CD4-positive, alpha-beta T cell (primary cell): ENCODE measurements at regions not wholly inside any gene's neighbourhood (a gene's known extent, or its start where the extent isn't known, plus 50 kb on each side); places are given as distances from the start of the nearest gene placed in this dataset.

Source experiments
- ATAC-seq: fragments of 200-7000 bp; cut with Tn5 transposase; one replicate; pipeline ENCODE4 v1.10.0; 2022; ENCODE audit warnings: mild to moderate bottlenecking; ENCODE audit not compliant: poor library complexity
- CTCF ChIA-PET: fragments of 350-600 bp; sonication (Branson Sonifier 250); formaldehyde crosslinking; loops from one replicate; lab custom pipeline; 2021; ENCODE audit warnings: antibody characterized with exemption, inconsistent platforms; lab: Charles Lee
- POLR2A ChIA-PET: fragments of 350-600 bp; sonication (Branson Sonifier 250); formaldehyde crosslinking; loops from one replicate; lab custom pipeline; 2021; ENCODE audit warnings: antibody characterized with exemption, inconsistent platforms; lab: Charles Lee
- DNase-seq, 14 experiments: peaks; one replicate each; pipeline ENCODE4 v3.0.0-alpha.2; 2013 to 2020; ENCODE audit warnings: mixed read lengths in 2 of 14
- H3K27ac ChIP-seq, 2 donors: one replicate each; pipeline versions ENCODE4 v1.5.1 to v1.7.0; 2013; ENCODE audit warnings: low read length in 2 of 2, low read depth in 1 of 2, mild to moderate bottlenecking in 1 of 2
- H3K27me3 ChIP-seq, 2 experiments: 1 replicate in 1 of 2; 2 replicates in 1 of 2; pipeline versions ENCODE4 v1.6.1 to v1.7.0; 2013; ENCODE audit warnings: low read length in 2 of 2, control low read depth in 1 of 2, mild to moderate bottlenecking in 1 of 2, moderate library complexity in 1 of 2; ENCODE audit not compliant: insufficient read depth in 2 of 2, control insufficient read depth in 1 of 2
- H3K36me3 ChIP-seq: one replicate; pipeline ENCODE4 v1.6.1; 2013; ENCODE audit warnings: low read length, control low read depth; ENCODE audit not compliant: insufficient read depth
- H3K4me1 ChIP-seq: one replicate; pipeline ENCODE4 v1.6.1; 2013; ENCODE audit warnings: low read length, control low read depth; ENCODE audit not compliant: insufficient read depth
- H3K4me3 ChIP-seq: one replicate; pipeline ENCODE4 v1.5.1; 2013; ENCODE audit warnings: mild to moderate bottlenecking, low read length, moderate library complexity
- H3K9me3 ChIP-seq, 2 experiments: 1 replicate in 1 of 2; 2 replicates in 1 of 2; pipeline versions ENCODE4 v1.6.1 to v1.7.0; 2013; ENCODE audit warnings: low read length in 2 of 2, mild to moderate bottlenecking in 2 of 2, control low read depth in 1 of 2, moderate library complexity in 1 of 2; ENCODE audit not compliant: control insufficient read depth in 1 of 2, insufficient read depth in 1 of 2
- H3K27ac Mint-ChIP-seq: one replicate; pipeline ENCODE4 v1.8.0; 2020; ENCODE audit warnings: mixed read lengths
- H3K27me3 Mint-ChIP-seq: one replicate; pipeline ENCODE4 v1.8.0; 2021; ENCODE audit warnings: mixed read lengths
- H3K36me3 Mint-ChIP-seq: one replicate; pipeline ENCODE4 v1.8.0; 2021; ENCODE audit warnings: low read depth, mixed read lengths
- H3K4me1 Mint-ChIP-seq: one replicate; pipeline ENCODE4 v1.8.0; 2021; ENCODE audit warnings: low read depth, mixed read lengths
- H3K4me3 Mint-ChIP-seq: one replicate; pipeline ENCODE4 v1.8.0; 2020; ENCODE audit warnings: mild to moderate bottlenecking, mixed read lengths
- H3K9me3 Mint-ChIP-seq: one replicate; pipeline ENCODE4 v1.8.0; 2020; ENCODE audit warnings: mixed read lengths
- CTCF ChIP-seq: fragments of 200-600 bp; IDR thresholded peaks from one replicate; pipeline ENCODE4 v1.8.0; 2022; ENCODE audit warnings: antibody characterized with exemption, mild to moderate bottlenecking
- intact Hi-C, 2 experiments: fragments of 100-400 bp; cut with DNase I in 1 of 2; cut with micrococcal nuclease in 1 of 2; formaldehyde crosslinking; loops; one replicate each; pipeline versions ENCODE4 v1.15.1 to v1.9.0; 2023 to 2025; cut with DNase I, micrococcal nuclease

- POLR2A ChIA-PET: no interaction called here
- DNase-seq: no peak
- Mint-ChIP-seq H3K36me3 (no peaks in the 10 kb centered on the region), H3K4me3 (no peak overlapping the region), H3K9me3 (peaks cover 3% of the 10 kb centered on the region), H3K27ac (no peak overlapping the region), H3K4me1 (no peaks in the 10 kb centered on the region), H3K27me3 (no peaks in the 10 kb centered on the region)
- Histone ChIP-seq H3K9me3 (peaks cover 0 to 11% of the 10 kb centered on the region in 2 experiments), H3K4me3 (no peak overlapping the region), H3K27ac (no peak overlapping the region), H3K36me3 (no peaks in the 10 kb centered on the region), H3K4me1 (no peaks in the 10 kb centered on the region), H3K27me3 (no peaks in the 10 kb centered on the region)
- intact Hi-C loops: no loop called here
- no peak for ATAC-seq
- CTCF ChIA-PET: no interaction called here
- no peak for TF ChIP-seq CTCF
Measured at GRCh38 chr5:61869333-61869732, 436.7 kb upstream of the KIF2A start.

GRCh38 chr5:61878471-61878870, 427.5 kb upstream of the KIF2A start:
- intact Hi-C loops: no loop called here
- Mint-ChIP-seq H3K27me3 (peaks cover under 1% of the 10 kb centered on the region), H3K27ac (no peak overlapping the region), H3K36me3 (no peaks in the 10 kb centered on the region), H3K9me3 (no peaks in the 10 kb centered on the region), H3K4me3 (no peak overlapping the region), H3K4me1 (no peaks in the 10 kb centered on the region)
- ATAC-seq (no peak), DNase-seq (no peak)
- Histone ChIP-seq H3K4me3 (no peak overlapping the region), H3K4me1 (no peaks in the 10 kb centered on the region), H3K9me3 (peaks cover 0 to 7% of the 10 kb centered on the region in 2 experiments), H3K27ac (no peak overlapping the region), H3K36me3 (no peaks in the 10 kb centered on the region), H3K27me3 (no peaks in the 10 kb centered on the region)
- ChIA-PET POLR2A (no interaction called here), CTCF (no interaction called here)
- no peak for TF ChIP-seq CTCF

DNA sequence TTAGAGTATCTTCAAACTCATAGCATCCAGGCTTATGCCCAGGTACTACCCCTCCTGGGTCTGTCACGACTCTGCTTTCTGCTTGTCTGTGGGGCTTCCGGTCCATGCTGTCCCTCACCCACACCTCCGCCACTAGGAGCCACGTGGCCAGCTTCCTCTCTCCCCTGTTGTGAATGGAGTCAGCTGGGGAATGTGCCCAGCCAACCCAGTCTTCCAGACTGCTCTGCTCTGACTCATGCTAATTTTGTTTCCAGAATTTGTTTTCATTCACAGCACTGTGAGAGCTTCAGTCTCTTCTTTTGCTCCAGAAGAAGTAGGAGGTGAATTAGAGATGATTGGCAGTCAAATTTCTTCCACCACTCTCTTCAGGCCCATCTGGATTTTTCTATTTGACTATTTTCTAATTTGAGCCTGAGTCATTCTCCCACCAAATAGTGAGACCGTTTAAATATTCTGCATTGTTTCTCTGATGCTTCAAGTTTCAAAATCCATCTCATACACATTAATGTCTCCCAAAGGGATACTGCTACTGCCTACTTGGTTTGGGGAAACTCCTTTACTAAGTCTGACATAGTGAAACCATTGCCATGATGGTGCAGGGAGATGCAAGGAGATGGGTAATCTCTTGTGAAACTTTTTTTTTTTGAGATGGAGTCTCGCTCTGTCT, 424.1 kb upstream of the KIF2A start:
- H3K9me3 Mint-ChIP-seq: peaks cover 3% of the 10 kb centered on the region
- Histone ChIP-seq H3K36me3 (no peaks in the 10 kb centered on the region), H3K27ac (no peak overlapping the region), H3K4me3 (no peak overlapping the region), H3K27me3 (no peaks in the 10 kb centered on the region), H3K9me3 (peaks cover 0 to 7% of the 10 kb centered on the region in 2 experiments), H3K4me1 (no peaks in the 10 kb centered on the region)
- no peak overlapping the region for H3K27ac Mint-ChIP-seq
- ATAC-seq (no peak), DNase-seq (no peak)
- ChIA-PET CTCF (no interaction called here), POLR2A (no interaction called here)
- H3K36me3 Mint-ChIP-seq: no peaks in the 10 kb centered on the region
- no peak for TF ChIP-seq CTCF
- peaks cover 6% of the 10 kb centered on the region for H3K27me3 Mint-ChIP-seq
- no peak overlapping the region for H3K4me3 Mint-ChIP-seq
- intact Hi-C loops: no loop called here
- H3K4me1 Mint-ChIP-seq: no peaks in the 10 kb centered on the region
